ENCODE measurements at regions not wholly inside any gene's neighbourhood (a gene's known extent, or its start where the extent isn't known, plus 50 kb on each side); places are given as distances from the start of the nearest gene placed in this dataset.

DNA sequence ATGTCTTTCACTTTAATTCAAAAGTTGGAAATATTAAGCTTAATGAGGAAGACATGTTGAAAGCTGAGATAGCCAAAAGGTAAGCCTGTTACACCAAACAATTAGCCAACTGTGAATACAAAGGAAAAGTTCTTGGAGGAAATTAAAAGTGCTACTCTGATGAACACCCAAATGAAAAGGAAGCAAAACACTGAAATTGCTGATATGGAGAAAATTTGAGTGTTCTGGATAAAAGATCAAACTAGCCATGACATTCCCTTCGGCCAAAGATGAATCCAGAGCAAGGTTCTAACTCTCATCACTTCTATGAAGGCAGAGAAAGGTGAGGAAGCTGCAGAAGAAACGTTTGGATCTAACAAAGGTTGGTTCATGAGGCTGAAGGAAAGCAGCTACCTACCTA is 280.8 kb upstream of the BCHE start (continued):
- TF ChIP-seq, protein P1, sequence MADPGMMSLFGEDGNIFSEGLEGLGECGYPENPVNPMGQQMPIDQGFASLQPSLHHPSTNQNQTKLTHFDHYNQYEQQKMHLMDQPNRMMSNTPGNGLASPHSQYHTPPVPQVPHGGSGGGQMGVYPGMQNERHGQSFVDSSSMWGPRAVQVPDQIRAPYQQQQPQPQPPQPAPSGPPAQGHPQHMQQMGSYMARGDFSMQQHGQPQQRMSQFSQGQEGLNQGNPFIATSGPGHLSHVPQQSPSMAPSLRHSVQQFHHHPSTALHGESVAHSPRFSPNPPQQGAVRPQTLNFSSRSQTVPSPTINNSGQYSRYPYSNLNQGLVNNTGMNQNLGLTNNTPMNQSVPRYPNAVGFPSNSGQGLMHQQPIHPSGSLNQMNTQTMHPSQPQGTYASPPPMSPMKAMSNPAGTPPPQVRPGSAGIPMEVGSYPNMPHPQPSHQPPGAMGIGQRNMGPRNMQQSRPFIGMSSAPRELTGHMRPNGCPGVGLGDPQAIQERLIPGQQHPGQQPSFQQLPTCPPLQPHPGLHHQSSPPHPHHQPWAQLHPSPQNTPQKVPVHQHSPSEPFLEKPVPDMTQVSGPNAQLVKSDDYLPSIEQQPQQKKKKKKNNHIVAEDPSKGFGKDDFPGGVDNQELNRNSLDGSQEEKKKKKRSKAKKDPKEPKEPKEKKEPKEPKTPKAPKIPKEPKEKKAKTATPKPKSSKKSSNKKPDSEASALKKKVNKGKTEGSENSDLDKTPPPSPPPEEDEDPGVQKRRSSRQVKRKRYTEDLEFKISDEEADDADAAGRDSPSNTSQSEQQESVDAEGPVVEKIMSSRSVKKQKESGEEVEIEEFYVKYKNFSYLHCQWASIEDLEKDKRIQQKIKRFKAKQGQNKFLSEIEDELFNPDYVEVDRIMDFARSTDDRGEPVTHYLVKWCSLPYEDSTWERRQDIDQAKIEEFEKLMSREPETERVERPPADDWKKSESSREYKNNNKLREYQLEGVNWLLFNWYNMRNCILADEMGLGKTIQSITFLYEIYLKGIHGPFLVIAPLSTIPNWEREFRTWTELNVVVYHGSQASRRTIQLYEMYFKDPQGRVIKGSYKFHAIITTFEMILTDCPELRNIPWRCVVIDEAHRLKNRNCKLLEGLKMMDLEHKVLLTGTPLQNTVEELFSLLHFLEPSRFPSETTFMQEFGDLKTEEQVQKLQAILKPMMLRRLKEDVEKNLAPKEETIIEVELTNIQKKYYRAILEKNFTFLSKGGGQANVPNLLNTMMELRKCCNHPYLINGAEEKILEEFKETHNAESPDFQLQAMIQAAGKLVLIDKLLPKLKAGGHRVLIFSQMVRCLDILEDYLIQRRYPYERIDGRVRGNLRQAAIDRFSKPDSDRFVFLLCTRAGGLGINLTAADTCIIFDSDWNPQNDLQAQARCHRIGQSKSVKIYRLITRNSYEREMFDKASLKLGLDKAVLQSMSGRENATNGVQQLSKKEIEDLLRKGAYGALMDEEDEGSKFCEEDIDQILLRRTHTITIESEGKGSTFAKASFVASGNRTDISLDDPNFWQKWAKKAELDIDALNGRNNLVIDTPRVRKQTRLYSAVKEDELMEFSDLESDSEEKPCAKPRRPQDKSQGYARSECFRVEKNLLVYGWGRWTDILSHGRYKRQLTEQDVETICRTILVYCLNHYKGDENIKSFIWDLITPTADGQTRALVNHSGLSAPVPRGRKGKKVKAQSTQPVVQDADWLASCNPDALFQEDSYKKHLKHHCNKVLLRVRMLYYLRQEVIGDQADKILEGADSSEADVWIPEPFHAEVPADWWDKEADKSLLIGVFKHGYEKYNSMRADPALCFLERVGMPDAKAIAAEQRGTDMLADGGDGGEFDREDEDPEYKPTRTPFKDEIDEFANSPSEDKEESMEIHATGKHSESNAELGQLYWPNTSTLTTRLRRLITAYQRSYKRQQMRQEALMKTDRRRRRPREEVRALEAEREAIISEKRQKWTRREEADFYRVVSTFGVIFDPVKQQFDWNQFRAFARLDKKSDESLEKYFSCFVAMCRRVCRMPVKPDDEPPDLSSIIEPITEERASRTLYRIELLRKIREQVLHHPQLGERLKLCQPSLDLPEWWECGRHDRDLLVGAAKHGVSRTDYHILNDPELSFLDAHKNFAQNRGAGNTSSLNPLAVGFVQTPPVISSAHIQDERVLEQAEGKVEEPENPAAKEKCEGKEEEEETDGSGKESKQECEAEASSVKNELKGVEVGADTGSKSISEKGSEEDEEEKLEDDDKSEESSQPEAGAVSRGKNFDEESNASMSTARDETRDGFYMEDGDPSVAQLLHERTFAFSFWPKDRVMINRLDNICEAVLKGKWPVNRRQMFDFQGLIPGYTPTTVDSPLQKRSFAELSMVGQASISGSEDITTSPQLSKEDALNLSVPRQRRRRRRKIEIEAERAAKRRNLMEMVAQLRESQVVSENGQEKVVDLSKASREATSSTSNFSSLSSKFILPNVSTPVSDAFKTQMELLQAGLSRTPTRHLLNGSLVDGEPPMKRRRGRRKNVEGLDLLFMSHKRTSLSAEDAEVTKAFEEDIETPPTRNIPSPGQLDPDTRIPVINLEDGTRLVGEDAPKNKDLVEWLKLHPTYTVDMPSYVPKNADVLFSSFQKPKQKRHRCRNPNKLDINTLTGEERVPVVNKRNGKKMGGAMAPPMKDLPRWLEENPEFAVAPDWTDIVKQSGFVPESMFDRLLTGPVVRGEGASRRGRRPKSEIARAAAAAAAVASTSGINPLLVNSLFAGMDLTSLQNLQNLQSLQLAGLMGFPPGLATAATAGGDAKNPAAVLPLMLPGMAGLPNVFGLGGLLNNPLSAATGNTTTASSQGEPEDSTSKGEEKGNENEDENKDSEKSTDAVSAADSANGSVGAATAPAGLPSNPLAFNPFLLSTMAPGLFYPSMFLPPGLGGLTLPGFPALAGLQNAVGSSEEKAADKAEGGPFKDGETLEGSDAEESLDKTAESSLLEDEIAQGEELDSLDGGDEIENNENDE (IDR thresholded peaks at IDR 0.05; ENCODE audit: low read depth, low read length): no peak
- TF ChIP-seq, protein P2, sequence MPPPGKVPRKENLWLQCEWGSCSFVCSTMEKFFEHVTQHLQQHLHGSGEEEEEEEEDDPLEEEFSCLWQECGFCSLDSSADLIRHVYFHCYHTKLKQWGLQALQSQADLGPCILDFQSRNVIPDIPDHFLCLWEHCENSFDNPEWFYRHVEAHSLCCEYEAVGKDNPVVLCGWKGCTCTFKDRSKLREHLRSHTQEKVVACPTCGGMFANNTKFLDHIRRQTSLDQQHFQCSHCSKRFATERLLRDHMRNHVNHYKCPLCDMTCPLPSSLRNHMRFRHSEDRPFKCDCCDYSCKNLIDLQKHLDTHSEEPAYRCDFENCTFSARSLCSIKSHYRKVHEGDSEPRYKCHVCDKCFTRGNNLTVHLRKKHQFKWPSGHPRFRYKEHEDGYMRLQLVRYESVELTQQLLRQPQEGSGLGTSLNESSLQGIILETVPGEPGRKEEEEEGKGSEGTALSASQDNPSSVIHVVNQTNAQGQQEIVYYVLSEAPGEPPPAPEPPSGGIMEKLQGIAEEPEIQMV (tag; conservative IDR thresholded peaks at IDR 0.05; ENCODE audit: low read depth): no peak
- no peak for TF ChIP-seq RAD51 (IDR thresholded peaks at IDR 0.05; ENCODE audit: borderline replicate concordance, low read depth)
- TF ChIP-seq, protein P3, sequence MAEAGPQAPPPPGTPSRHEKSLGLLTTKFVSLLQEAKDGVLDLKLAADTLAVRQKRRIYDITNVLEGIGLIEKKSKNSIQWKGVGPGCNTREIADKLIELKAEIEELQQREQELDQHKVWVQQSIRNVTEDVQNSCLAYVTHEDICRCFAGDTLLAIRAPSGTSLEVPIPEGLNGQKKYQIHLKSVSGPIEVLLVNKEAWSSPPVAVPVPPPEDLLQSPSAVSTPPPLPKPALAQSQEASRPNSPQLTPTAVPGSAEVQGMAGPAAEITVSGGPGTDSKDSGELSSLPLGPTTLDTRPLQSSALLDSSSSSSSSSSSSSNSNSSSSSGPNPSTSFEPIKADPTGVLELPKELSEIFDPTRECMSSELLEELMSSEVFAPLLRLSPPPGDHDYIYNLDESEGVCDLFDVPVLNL (CRISPR knock-in tag; IDR thresholded peaks at IDR 0.05; ENCODE audit: low read depth): no peak

Data from K562 (cell line).